GDM1 (cell line): ENCODE measurements at regions not wholly inside any gene's neighbourhood (a gene's known extent, or its start where the extent isn't known, plus 50 kb on each side); places are given as distances from the start of the nearest gene placed in this dataset.

Experiments used
- DNase-seq: peaks from one replicate; lab custom pipeline; 2025; lab: John Stamatoyannopoulos, UW

- DNase-seq: no peak
Observed at GRCh38 chr5:2603272-2603575, 148.3 kb downstream of the IRX2 start.

GRCh38 chr5:2602451-2603271 is 148.8 kb downstream of the IRX2 start:
- DNase-seq: no peak

GRCh38 chr5:2598503-2598902 is 153.0 kb downstream of the IRX2 start:
- DNase-seq: no peak

- DNase-seq: no peak
Observed at GRCh38 chr5:2594701-2595100, 156.8 kb downstream of the IRX2 start.

GRCh38 chr5:2592766-2593165 is 158.7 kb downstream of the IRX2 start:
- DNase-seq: no peak

- no peak for DNase-seq
Observed at GRCh38 chr5:2591777-2592453, 159.6 kb downstream of the IRX2 start.

GRCh38 chr5:2588850-2589501 is 162.5 kb downstream of the IRX2 start:
- no peak for DNase-seq

- DNase-seq: no peak
Observed at GRCh38 chr5:2587189-2588031, 164.1 kb downstream of the IRX2 start.

GRCh38 chr5:2586016-2586715 is 165.3 kb downstream of the IRX2 start:
- DNase-seq: no peak

- DNase-seq: no peak
Observed at GRCh38 chr5:2584579-2585269, 166.8 kb downstream of the IRX2 start.

GRCh38 chr5:2582507-2582906 is 169.0 kb downstream of the IRX2 start:
- DNase-seq: no peak

GRCh38 chr5:2582106-2582505 is 169.4 kb downstream of the IRX2 start:
- no peak for DNase-seq

GRCh38 chr5:2581418-2581817 is 170.1 kb downstream of the IRX2 start:
- no peak for DNase-seq

- no peak for DNase-seq
Observed at GRCh38 chr5:2579126-2579525, 172.4 kb downstream of the IRX2 start.

GRCh38 chr5:2577312-2578036 is 174.0 kb downstream of the IRX2 start:
- no peak for DNase-seq

- no peak for DNase-seq
Observed at GRCh38 chr5:2576823-2577222, 174.7 kb downstream of the IRX2 start.

- DNase-seq: no peak
Observed at GRCh38 chr5:2575871-2576270, 175.6 kb downstream of the IRX2 start.

- DNase-seq: no peak
Observed at GRCh38 chr5:2575292-2575691, 176.2 kb downstream of the IRX2 start.

- no peak for DNase-seq
Observed at GRCh38 chr5:2574155-2574554, 177.3 kb downstream of the IRX2 start.

- DNase-seq: no peak
Observed at GRCh38 chr5:2570586-2570985, 180.9 kb downstream of the IRX2 start.
